ENCODE measurements at regions not wholly inside any gene's neighbourhood (a gene's known extent, or its start where the extent isn't known, plus 50 kb on each side); places are given as distances from the start of the nearest gene placed in this dataset.

- DNase-seq (ENCODE audit: low read depth in 1 of 2, low spot score in 2 of 2) (no peak), FAIRE-seq (no peak)
- Histone ChIP-seq H3K14ac (ENCODE audit: insufficient read length) (no peak overlapping the region), H3K79me1 (ENCODE audit: low read depth, low read length) (no peaks in the 10 kb centered on the region), H2BK5ac (ENCODE audit: low read depth, low read length) (no peak overlapping the region), H3K23me2 (ENCODE audit: low read depth, low read length) (peaks cover 2% of the 10 kb centered on the region; the same call in 1 of the 2 replicates), H3K79me2 (ENCODE audit: control insufficient read depth in 1 of 2, insufficient read depth in 2 of 2, low read length in 2 of 2) (no peaks in the 10 kb centered on the region), H2BK20ac (ENCODE audit: low read length) (no peak overlapping the region), H2BK120ac (replicated peaks; ENCODE audit: low read depth, low read length) (no peak overlapping the region), H2BK15ac (ENCODE audit: low read length) (no peak overlapping the region), H3K4me1 (replicated peaks in 1 of 4; ENCODE audit: control insufficient read depth in 3 of 4, insufficient read depth in 4 of 4, low read length in 3 of 4) (no peaks in the 10 kb centered on the region; a peak in 1 of 7 replicates), H3K36me3 (ENCODE audit: control insufficient read depth in 2 of 4, insufficient read depth in 4 of 4, low read length in 3 of 4) (no peaks in the 10 kb centered on the region; a peak in 1 of 8 replicates), H2AFZ (ENCODE audit: low read length) (no peak overlapping the region), H3K18ac (ENCODE audit: extremely low read depth, low read length) (no peak overlapping the region), H4K5ac (ENCODE audit: insufficient read length, low read depth, low read length) (no peak overlapping the region), H3K23ac (ENCODE audit: insufficient read length) (no peak overlapping the region), H4K91ac (replicated peaks; ENCODE audit: insufficient read length, low read length) (no peak overlapping the region), H3K4me3 (ENCODE audit: extremely low read depth in 1 of 4, insufficient read depth in 2 of 4, low read depth in 3 of 4, low read length in 4 of 4) (no peak overlapping the region), H4K8ac (ENCODE audit: extremely low read depth, insufficient read depth, low read length) (no peak overlapping the region), H3K4ac (replicated peaks; ENCODE audit: insufficient read length, low read depth, low read length) (no peak overlapping the region), H3K9ac (replicated peaks in 1 of 4; ENCODE audit: extremely low read depth in 1 of 4, low read depth in 3 of 4, low read length in 3 of 4) (no peak overlapping the region), H3K27me3 (replicated peaks in 1 of 4; ENCODE audit: control insufficient read depth in 3 of 4, extremely low read depth in 1 of 4, insufficient read depth in 3 of 4, low read length in 3 of 4) (no peaks in the 10 kb centered on the region), H3K4me2 (ENCODE audit: insufficient read depth in 1 of 2, low read depth in 2 of 2, low read length in 2 of 2) (no peak overlapping the region), H3K27ac (ENCODE audit: low read depth, low read length) (no peak overlapping the region), H3K56ac (replicated peaks; ENCODE audit: insufficient read length, low read depth, low read length) (no peak overlapping the region), H3K9me3 (ENCODE audit: insufficient read depth in 2 of 2, low read depth in 1 of 2, low read length in 1 of 2) (0 out of 4 replicates have a peak, but pooled peaks cover 0 to under 1% of the 10 kb centered on the region in 2 experiments), H2AK5ac (ENCODE audit: low read depth, low read length) (no peak overlapping the region), H4K20me1 (replicated peaks in 1 of 2; ENCODE audit: control insufficient read depth in 1 of 2, insufficient read depth in 2 of 2, low read length in 2 of 2) (peaks cover 0 to 4% of the 10 kb centered on the region in 2 experiments), H2BK12ac (ENCODE audit: low read depth, low read length) (no peak overlapping the region)
- ChIA-PET CTCF (ENCODE audit: partially characterized antibody) (no interaction called here), POLR2A (ENCODE audit: partially characterized antibody) (no interaction called here)
- 93% methylated on average over 19 of the region's 19 CpGs; no CpG with 5 or more reads in 1 of the 2 experiments for WGBS, 2 experiments (ENCODE audit: extremely low coverage in 1 of 2, insufficient coverage in 1 of 2, insufficient read length in 1 of 2, insufficient replicate concordance in 2 of 2, low coverage in 1 of 2, low lambda C conversion rate in 2 of 2, missing lambda C conversion rate in 1 of 2)
- no peak for TF ChIP-seq SP1 (IDR thresholded peaks at IDR 0.05; ENCODE audit: low read depth, low read length)
- no peak for TF ChIP-seq E2F6 (IDR thresholded peaks at IDR 0.05)
- TF ChIP-seq SIRT6 (IDR thresholded peaks at IDR 0.05; ENCODE audit: low read length): no peak
- TF ChIP-seq CTBP2 (IDR thresholded peaks at IDR 0.05; ENCODE audit: borderline replicate concordance, insufficient read depth, insufficient read length, low read length): no peak
- no peak for TF ChIP-seq RXRA (IDR thresholded peaks at IDR 0.05; ENCODE audit: insufficient read depth, low read depth, low read length)
- TF ChIP-seq EP300 (IDR thresholded peaks at IDR 0.05; ENCODE audit: borderline replicate concordance in 1 of 2, low read depth in 2 of 2, low read length in 2 of 2): no peak
- no peak for TF ChIP-seq ASH2L (IDR thresholded peaks at IDR 0.05; ENCODE audit: low read length)
- no peak for TF ChIP-seq HDAC2 (IDR thresholded peaks at IDR 0.05; ENCODE audit: borderline replicate concordance in 1 of 2, low read depth in 2 of 2, low read length in 2 of 2)
- no peak for TF ChIP-seq NANOG (IDR thresholded peaks at IDR 0.05; ENCODE audit: insufficient read depth, low read depth, low read length, poor library complexity, severe bottlenecking)
- TF ChIP-seq RNF2 (IDR thresholded peaks at IDR 0.05; ENCODE audit: borderline replicate concordance, low read depth, low read length, missing control alignments, poor library complexity, severe bottlenecking): no peak
These were observed 370.6 kb upstream of the IRX4 start for GRCh38 chr5:2253040-2253975.

Data from H1 (cell line).